Loucy (cell line): ENCODE measurements at regions not wholly inside any gene's neighbourhood (a gene's known extent, or its start where the extent isn't known, plus 50 kb on each side); places are given as distances from the start of the nearest gene placed in this dataset.

ENCODE experiments used
- EZH2phosphoT487 ChIP-seq: fragments of 200-600 bp; IDR thresholded peaks from 2 replicates; pipeline ENCODE4 v1.6.1; 2018; ENCODE audit warnings: antibody characterized with exemption, mild to moderate bottlenecking, moderate library complexity, borderline replicate concordance
- TF ChIP-seq, protein P1 (sequence below): fragments of 200-600 bp; sonication (generic); conservative IDR thresholded peaks from 2 replicates; pipeline ENCODE4 v1.5.1; 2014; ENCODE audit warnings: mild to moderate bottlenecking, antibody characterized with exemption, low read length

- TF ChIP-seq, protein P1, sequence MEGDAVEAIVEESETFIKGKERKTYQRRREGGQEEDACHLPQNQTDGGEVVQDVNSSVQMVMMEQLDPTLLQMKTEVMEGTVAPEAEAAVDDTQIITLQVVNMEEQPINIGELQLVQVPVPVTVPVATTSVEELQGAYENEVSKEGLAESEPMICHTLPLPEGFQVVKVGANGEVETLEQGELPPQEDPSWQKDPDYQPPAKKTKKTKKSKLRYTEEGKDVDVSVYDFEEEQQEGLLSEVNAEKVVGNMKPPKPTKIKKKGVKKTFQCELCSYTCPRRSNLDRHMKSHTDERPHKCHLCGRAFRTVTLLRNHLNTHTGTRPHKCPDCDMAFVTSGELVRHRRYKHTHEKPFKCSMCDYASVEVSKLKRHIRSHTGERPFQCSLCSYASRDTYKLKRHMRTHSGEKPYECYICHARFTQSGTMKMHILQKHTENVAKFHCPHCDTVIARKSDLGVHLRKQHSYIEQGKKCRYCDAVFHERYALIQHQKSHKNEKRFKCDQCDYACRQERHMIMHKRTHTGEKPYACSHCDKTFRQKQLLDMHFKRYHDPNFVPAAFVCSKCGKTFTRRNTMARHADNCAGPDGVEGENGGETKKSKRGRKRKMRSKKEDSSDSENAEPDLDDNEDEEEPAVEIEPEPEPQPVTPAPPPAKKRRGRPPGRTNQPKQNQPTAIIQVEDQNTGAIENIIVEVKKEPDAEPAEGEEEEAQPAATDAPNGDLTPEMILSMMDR, result no peak
- no peak for TF ChIP-seq EZH2phosphoT487
Observed at GRCh38 chr4:134320048-134320447, 118.5 kb upstream of the PABPC4L start.
